CD4-positive, alpha-beta T cell treated with Interleukin-6 for 4 hours (primary cell): ENCODE measurements at regions not wholly inside any gene's neighbourhood (a gene's known extent, or its start where the extent isn't known, plus 50 kb on each side); places are given as distances from the start of the nearest gene placed in this dataset.
"Not testable (repeated sequence)": the region's sequence is repeated elsewhere in the genome, so short reads cannot be mapped to it uniquely, and the experiment has no call there.

Experiments
- DNase-seq: peaks from one replicate; pipeline ENCODE4 v3.0.0-alpha.2; 2020; ENCODE audit warnings: mixed read lengths

DNA sequence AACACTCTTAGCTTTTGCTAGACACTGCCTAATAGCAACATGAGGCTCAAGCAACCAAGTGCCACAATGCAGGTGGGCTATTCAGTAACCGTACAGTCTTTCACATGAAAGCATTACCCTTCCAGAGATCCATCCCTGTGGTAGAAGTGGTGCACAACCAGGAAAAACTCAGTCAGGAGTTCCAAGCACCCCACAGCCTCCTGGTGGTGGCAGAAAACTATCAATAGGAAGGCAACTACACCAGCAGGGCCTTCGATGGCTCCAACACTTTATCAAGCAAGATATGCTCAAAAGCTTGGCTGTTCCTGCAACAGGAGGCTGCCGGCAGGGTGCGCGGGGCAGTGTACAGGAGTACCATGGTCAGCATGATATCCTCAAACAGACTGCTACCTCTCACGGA is 176.1 kb upstream of the DLGAP1 start:
- no peak for DNase-seq

DNA sequence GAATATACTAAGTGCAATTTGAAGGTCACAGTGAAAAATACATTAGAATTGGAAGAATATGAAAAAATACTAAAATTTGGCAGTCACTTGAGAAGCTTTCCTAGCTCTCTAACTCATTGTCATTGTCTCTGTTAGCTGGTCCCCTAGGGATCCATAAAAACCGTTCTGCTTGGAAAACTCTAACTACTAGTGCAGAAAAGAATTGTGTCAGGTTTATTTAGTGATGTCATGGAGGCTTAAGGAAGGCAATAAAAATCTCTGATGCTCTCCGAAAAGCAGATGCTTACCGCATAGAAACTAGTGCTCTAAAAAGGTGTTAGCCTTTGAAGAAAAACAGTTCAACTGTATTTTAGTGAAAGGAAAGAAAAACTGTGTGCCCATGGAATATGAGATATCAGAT is 150.1 kb upstream of the DLGAP1 start:
- DNase-seq: no peak

DNA sequence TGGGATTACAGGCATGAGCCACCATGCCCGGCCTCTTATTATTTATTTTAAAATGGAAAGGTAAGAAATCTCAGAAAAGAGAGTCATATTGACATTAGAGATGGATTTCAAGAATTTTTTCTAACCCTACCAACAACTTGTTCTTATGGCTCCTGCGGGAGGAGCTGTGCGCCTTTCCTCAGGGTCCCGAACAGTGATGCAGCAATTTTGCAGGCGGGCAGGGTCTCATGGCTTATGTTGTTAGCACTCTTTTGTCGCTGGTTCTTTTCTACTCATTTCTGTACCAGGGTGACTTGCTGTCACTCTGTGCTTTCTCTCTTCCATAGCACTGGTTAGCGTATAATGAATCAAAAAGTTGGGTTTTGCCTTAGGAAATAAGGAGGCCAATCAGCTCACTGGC is 148.8 kb upstream of the DLGAP1 start:
- no peak for DNase-seq

DNA sequence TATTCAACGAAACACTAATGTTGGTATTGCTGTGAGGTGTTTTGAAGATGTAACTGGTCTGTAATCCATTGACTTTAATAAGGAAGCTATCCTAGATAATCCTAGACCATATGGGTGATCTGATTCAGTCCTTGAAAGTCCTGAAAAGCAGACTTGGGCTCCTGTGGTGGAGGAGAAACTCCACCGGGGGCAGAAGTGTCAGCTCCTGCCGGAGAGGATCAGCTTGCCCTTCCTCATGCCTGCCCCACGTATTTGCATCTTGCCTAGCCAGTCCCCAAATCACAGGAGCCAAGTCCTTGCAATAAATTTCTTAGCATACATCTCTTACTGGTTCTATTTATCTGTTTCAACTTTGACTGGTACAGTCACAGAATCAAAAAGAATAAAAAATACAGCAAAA is 144.2 kb upstream of the DLGAP1 start:
- DNase-seq: no peak

DNA sequence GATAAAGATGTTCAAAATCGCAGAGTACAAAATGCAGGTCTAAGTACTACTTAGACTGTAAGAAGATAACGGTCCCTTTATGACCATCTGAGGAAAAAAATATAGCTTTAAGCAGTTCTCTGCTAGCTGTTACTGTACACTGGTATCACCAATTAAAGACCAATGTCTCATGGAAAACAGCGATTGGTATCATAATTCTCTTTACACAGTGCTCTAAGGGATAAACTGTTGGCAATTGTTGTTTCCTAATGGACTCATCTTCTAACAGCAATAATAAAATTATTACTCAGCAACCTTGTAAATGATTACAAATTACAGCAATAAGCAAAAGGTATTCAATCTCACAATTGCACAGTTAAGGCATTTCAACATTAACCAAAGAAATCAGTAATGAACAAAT is 142.2 kb upstream of the DLGAP1 start:
- no peak for DNase-seq

DNA sequence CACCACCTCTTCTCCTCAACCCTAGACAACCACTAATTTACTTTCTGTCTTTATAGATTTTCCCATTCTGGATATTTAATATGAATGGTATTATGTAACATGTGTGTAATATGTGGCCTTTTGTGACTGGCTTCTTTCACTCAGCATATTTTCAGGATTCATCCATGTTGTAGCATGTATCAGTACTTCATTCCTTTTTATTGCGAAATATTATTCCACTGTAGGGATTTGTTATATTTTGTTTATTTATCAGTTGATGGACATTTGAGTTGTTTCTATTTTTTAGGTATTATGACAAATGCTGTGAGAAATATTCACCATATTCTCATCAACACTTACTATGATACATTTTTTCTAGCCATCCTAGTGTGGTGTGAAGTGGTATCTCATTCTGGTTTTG is 138.8 kb upstream of the DLGAP1 start:
- DNase-seq: no peak

DNA sequence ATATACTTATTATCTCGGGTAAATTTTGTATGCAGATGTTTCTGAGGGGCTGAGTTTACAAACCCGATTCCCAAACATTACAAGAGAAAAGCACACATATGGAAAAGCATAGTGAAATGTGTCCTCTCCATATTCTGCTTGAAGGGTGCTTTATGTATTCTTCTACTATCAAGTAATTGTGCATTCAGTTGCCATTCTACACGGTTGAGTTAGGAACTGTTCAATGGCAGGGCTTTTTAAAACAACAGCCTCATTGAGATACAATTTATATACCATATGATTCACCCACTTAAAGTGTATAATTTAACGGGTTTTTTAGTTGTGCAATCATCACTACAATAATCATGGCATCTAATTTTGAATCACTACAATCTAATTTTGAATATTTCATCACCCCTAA is 138.4 kb upstream of the DLGAP1 start:
- DNase-seq: no peak

DNA sequence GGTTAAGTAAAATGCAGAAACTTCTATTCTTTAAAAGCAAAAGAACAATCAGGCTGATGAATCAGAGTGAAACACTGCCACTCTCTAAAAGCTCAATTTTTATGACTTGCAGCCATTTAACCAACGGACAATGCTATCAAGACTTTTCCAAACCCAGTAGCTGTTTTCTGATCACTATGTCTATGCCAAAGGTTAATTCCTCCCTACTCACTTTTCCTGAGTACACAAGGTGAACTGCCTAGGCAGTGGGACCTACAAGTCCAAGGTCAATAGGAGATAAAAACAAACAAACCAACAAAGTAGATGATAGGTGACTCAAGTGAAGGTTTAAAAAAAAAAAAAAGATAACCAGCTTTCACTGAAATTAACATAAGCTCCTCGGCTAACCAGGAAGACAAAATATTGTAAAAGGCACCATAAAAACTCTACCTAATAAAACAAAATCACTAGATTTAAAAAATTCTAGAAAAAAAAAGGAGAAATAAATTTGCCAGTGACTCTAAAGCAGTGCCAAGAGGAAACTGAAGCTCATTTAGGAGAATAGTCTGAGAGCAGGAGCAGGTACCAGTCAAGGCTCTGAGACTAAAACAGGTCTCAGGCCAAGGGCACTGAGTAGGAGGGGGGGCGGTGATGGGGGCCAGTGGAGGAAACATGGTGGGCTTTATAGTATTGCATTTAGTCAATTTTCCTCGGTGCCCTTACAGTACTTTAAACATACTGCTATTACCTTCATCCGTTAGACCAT is 134.1 kb upstream of the DLGAP1 start:
- DNase-seq: no peak

DNA sequence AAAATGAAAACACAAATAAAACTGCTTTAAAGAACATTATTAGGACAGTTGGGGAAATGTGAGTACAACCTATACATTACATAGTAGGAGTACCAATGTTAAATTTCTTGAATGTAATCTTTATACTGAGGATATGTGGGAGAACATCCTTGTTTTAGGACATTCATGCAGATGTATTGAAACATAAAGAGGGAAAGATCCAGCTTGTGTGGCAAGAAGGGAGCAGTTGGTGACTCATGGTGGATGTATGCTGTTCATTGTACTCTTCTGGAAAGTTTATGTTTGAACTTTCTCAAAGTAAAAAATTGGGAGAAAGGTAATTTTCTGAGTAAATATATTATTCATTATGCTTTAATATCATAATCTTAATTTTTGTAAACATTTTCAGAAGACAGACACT is 132.1 kb upstream of the DLGAP1 start:
- DNase-seq: no peak

DNA sequence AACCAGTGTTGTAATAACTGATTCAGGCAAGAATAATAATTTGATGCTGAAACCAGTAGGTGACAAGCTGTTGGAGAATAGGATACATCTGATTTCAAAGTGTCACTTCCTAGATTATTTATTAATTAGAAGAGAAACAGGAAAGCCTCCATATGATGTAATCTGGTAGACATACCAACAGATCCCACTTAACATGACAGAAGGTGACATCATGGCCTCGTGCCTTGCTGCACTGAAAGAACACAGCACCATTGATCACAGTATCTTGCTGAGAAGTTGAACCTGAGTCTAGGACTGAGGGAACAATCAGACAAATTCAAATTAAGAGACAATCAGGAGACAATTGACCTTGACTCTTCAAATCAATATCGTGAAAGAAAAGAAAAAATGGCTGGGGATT is 131.6 kb upstream of the DLGAP1 start:
- no peak for DNase-seq

DNA sequence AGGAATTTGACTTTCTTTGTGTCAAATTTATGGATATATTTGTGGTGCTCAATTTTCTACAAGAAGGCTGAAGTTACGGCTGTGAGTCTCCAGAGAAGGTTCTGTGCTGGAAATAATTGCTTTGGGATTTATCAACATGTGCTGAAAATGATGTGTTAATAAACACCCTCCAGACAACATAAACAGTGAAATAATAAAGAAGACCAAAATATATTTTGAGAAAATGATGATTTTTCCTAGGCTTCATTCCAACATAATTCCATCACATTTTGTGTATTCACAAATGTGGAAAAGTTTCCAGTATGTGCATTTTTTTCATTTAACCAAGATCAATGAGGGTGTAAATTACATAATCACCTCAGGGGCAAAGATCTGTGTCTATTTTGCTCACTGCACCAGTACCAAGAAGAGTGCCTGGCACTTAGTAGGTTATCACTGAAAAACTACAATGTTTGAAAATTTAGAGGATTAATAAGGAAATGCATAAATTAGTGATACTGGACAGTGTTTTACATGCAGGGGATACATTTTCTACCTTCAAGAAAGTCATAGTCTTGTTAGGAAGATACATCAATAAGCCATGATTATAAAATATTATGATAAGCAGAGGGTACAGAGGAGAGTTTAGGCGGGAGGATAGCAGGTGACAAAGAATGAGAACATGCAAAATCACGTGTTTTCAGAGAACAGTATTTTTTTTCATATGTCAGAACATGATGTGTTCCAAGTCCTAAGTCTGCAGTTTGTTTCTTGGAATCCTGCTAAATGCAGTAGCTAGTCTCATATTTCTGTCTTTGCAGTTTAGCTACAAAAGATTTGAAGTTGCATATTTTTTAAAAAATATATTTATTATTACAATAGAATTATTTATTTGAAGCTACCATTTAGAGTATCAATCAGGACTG is 127.6 kb upstream of the DLGAP1 start:
- DNase-seq: no peak

DNA sequence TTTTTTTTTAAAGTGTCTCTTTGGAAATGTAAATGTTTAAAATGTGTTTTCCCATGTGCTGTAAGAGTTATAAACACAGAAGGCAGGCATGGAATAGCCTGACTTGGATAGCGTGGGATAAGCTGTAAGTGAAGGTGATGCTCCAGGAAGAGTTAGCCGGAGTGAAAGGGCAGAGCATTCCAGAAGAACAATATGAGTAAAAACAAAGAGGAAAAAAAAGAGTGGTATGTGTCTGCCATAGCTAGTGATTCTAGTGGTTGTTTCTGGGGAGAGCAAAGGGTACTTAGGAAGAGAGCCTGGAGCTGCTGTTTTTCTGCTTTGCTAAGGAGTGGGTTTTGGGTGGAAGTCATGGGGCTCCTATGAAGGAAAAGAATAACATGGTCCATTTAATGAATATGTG is 126.9 kb upstream of the DLGAP1 start:
- DNase-seq: no peak

DNA sequence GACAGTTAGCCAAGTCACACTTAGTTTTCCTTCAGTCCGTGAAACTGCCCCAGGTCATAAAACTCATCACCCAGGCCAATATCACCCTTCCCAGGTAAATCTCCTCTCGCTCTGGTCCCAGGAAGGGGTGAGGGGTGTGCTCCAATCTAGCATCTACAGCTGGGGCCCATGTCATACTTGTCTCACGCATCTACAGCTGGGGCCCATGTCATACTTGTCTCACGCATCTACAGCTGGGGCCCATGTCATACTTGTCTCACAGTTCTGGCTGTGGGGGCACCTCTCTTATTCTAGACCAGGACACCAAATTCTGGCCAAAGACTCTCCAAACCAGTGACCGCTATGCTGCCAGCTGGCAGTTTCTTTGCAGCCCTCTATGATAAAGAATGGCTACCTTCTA is 123.3 kb upstream of the DLGAP1 start:
- DNase-seq: no peak

DNA sequence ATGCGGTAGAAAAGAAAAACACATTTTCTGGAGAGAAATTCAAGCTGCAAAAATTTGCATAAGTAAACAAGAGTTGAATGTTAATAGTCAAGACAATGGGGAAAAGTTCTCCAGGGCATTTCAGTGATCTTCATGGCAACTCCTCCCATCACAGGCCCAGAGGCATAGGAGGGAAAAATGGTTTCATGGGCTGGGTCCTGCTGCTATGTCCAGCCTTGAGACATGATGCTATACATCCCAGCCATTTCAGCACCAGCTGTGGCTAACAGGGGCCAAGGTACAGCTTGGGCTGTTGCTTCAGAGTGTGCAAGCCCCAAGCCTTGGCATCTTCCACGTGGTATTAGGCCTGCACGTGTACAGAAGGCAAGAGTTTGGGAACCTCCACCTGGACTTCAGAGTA is 118.6 kb upstream of the DLGAP1 start:
- no peak for DNase-seq

DNA sequence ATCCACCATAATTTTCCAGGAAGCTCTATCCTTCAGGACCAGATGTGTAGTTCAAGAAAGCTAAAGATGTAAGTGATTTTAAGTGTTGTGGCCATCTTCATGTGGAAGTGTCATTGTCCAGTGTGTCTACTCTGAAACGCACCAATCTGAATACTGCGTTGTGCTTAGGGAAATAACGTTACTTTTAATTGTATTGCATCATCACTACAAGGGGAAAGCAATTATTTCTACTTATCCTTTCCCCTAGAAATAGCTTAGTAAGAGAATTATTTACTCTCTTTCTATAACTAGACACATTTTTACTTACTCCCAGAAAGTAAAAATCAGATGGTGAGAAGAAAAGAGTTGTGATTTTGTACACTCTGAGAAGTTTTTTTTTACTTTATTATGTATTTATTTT is 102.4 kb upstream of the DLGAP1 start:
- no peak for DNase-seq

DNA sequence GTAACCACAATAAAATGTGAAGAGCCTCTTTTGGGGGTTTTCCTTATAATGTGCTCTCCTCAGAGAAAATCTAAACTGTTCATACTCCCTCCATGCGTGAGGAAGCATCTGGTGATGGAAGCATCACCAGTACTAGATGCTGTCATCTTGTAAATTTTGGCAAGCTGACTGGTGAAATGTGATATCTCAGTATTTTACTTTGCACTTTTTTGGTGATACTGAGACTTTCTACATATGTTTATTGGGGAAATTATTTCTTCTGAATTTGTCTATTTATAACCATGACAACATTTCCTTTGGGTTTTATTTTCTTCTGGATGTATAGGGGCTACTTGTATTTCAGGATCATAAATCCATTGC is 95.9 kb upstream of the DLGAP1 start:
- DNase-seq: no peak

DNA sequence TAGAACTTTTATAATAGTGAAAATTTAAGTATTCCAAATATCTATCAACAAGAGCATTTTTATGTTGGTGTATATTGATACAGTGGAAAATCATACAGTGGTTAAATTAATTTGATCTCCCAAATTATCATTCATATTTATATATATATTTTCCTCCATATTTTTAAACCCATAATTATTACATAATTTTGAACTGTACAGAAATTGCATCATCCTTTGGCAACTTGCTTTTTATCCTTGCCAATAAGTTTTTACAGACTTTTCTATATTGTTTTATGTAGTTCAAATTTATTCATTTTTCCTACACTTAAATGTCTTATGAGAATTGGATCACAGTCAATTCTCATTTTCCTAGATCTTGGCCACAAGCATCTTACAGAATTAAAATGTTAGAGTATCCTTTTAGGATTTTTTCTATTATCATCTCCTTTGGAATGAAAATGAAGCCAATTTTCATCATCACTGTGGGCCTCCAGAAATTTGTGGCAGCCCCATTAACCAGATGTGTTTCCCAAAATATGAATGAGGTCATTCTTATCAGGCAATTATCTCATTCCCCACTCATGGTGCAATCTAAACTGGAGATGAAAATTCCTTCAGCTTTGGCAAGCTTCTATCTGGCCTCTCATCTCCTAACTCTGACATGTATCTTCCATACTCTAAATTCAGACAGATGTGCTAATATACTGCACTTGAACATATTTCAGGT is 94.2 kb upstream of the DLGAP1 start:
- DNase-seq: no peak

DNA sequence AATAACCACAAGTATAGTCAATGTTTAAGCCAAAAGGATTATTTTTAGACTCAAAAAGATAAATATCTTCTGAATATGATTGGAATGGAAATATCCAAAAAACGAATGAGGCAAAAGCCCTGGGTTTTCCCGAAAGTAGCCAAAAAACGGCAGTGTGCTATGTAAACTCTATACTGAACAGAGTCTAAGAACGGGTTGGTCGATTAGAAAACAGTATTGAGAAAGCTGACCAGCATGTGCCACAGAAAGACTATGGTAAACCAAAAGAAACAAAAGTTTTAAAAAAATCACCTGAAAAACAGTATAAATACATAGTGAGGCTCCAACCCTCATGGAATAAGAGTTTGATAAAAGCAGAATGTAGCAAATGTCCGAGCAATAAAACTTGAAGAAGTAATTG is 92.0 kb upstream of the DLGAP1 start:
- no peak for DNase-seq

DNA sequence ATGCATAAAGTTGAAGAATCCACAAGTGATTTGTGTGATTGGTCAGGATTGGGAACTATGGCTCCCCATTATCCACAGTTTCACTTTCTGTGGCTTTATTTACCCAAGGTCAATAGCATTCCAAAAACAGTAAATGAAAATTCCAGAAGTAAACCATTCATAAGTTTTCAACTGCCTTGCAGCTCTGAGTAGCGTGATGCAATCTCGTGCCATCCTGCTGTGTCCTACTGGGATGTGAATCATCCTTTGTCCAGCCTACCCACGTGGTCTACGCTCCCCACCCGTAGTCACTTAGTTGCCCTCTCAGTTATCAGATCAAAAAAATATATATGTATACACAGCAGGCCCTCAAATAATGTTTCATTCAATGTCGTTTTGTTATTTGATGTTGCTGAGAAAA is 89.0 kb upstream of the DLGAP1 start:
- no peak for DNase-seq

DNA sequence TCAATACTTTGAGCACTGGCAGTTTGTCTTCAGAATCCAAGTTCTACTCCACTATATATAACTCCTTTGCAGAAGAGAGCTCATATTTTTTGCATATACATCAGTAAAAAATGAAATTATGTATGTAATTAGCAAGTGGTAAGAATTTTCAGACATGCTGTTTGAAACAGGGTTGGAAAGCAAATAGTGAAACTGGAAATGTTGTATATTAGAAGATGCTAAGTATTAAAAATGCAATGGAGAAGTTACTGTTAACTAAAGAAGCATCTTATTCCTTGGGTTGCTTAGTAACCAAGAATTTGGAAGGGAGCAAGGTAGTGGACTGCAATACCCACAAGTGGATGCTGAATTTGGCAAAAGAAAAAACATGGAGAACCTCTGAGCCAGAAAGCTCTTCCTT is 88.6 kb upstream of the DLGAP1 start:
- DNase-seq: no peak

DNA sequence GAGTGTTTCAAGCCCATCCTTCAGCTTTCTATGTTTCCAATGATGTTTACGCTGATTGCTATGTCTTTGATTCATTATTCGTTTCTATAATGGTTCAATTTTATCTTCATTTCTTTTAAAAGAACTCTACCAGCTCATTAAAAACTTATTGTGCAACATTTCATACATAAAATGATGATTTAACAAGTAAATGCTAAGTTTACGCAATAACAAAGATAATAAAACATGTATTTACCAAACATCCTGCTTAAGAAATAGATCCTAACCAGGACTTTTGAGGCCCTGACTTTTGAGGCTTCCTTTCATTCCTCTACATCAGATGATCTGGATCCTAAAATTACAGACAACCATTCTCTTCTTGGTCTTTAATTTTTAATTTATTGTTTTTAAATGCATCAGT is 86.5 kb upstream of the DLGAP1 start:
- no peak for DNase-seq

DNA sequence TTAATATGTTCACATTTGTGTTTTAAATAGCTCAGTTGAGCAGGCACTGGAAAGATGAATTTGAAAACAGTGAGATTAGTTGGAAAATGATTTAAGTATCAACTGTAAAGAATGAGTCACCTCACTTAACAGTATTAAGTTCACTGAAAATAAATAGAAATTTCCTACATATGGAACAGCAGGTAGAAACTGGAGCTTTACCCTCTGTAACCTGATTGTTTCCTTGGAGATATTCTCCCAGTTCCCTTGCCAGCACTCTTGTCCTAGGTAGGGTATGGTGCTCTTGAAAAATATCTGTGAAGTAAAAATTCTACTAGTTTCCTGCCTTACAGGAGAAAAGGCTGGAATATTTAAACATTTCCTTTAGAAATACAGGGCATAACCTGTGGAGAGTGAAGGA is 81.3 kb upstream of the DLGAP1 start:
- DNase-seq: no peak

DNA sequence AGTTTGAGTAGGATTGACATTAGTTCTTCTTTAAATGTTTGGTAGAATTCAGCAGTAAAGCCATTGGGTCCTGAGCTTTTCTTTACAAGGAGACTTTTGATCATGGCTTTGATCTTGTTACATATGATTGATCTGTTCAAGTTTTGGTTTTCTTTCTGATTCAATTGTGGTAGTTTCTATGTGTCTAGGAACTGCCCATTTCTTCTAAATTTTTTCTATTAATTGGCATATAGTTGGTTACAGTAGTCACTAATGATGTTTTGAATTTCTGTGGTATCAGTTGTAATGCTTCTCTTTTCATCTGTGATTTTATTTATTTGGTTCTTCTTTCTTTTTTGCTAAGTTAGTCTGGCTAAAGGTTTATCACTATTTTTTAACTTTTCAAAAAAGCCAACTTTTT is 73.3 kb upstream of the DLGAP1 start:
- no peak for DNase-seq

DNA sequence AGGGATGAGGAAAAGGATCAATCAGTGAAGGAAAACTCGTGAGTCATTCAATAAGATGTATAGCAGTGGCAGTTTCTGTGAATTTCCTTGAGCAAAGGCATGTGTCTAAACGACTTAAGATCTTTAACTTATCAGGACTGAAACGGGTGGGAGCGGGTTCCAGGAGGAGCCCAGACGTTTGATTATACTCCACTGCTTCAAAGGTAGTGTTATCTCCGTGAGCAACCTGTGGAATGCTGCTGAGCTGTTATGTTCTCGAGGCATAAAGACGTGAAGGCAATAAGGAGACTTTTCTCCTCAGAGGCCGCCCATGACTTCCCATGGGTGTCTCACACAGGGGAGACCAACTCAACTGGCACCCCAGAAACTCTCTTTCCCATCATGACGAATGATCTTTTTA is 72.7 kb upstream of the DLGAP1 start:
- DNase-seq: not testable (repeated sequence)
